Posterior vena cava (tissue), 2 donors: ENCODE measurements at regions not wholly inside any gene's neighbourhood (a gene's known extent, or its start where the extent isn't known, plus 50 kb on each side); places are given as distances from the start of the nearest gene placed in this dataset.
"Not testable (repeated sequence)": the region's sequence is repeated elsewhere in the genome, so short reads cannot be mapped to it uniquely, and the experiment has no call there.

Source experiments
- DNase-seq: peaks from one replicate; pipeline ENCODE4 v3.0.0-alpha.2; 2020; ENCODE audit warnings: low spot score
- intact Hi-C, 2 donors: fragments of 100-400 bp; cut with DNase I; formaldehyde crosslinking; loops; one replicate each; pipeline versions ENCODE4 v1.14.1 to v1.14.2; 2022 to 2023
- donor health status: DM: yes; HTN: yes; CAD: no.
- donor health status: DM: yes; HTN: yes; CAD: no.

DNA sequence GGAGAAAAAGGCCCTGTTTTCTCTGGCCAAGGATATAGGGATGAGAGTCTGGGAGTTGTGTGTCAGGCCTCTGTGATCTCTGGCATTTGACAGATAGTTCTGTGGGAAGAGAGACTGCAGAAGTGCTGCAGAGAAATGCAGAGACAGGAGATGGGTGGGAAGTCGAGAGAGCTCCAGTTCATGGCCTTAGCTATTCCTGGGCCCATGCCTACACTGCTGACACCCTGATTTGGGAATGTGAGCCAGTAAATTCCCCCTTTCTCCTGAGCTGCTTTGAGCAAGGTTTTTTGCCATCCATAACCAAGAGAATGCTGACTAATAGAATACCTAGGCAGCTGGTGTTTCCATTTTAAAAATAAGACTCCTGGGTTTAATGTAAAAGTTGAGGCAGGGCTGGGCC is 59.3 kb downstream of the EBLN2 start:
- no peak for DNase-seq
- intact Hi-C loops = no loop called here

- no peak for DNase-seq
- intact Hi-C loops = no loop called here
Observed at GRCh38 chr3:73121669-73122331, 60.3 kb downstream of the EBLN2 start.

- intact Hi-C loops = no loop called here
- no peak for DNase-seq
Observed at GRCh38 chr3:73134034-73134433, 72.6 kb downstream of the EBLN2 start.

DNA sequence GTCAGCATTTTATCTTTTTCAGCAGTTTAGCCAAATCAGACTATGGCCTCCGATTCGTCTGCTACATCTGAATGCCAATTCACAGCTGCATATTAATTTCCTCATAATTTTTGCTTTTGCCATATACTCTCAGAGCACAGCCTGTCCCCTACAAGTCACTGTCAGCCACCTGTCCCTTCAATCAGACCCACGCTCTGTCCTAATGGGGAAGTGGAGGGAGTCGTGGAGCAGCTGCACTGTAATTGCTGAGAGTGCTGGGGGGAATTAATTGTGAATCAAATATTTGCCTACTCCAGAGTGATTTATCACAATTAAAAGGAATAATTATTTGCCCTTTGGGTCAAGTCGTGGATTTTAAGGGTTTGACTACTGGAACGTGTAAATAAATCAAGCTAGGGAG is 75.5 kb downstream of the EBLN2 start:
- intact Hi-C loops = no loop called here
- no peak for DNase-seq

DNA sequence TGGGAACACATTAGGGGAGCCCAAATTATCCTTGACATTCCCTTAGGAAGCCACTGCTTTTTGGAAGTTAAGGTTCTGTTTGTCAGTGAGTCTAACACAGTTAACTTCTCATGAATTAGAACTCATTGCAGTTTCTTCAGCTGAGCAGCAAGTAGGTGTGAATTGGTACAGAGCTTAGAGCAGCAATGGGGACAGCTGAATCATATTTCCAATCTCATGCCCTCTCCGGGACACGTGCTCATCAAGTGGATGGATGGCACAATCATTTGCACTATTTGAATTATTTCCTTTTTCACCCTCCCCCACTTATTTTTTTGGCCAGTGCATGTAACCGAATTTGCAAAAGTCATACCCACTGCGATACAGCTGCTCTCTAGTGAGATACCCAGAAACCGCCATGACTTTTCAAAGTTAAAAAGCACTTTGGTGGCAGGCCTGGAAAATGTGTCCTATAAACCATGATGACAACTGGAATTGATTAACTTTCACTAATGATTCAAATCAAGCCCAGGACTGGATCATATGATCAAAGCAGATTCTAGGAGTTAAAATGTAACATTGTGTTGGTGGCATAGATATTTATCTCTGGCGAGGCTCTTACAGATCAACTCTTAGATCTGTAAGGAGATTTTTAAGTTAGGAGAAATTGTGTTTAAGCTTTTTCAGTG is 76.4 kb downstream of the EBLN2 start:
- no peak for DNase-seq
- intact Hi-C loops = no loop called here

- DNase-seq = no peak
- intact Hi-C loops = no loop called here
Observed at GRCh38 chr3:73140772-73141442, 79.4 kb downstream of the EBLN2 start.

DNA sequence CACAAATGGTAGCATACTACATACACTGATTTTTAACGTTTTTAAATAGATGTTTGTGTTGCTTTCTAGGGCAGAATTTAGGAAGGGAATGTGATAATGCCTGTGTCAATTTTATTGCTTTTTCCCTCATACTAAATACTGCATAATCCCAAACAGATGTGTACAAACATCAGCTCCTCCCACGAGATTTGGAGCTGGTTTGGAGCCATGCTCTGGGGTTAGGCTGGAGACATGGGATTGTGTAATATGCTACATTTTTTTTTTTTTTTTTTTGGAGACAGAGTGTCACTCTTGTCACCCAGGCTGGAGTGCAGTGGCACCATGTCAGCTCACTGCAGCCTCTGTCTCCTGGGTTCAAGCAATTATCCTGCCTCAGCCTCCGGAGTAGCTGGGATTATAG is 80.1 kb downstream of the EBLN2 start:
- intact Hi-C loops = no loop called here
- DNase-seq = no peak

GRCh38 chr3:73143401-73143800 is 81.9 kb downstream of the EBLN2 start:
- DNase-seq = no peak
- intact Hi-C loops = no loop called here

DNA sequence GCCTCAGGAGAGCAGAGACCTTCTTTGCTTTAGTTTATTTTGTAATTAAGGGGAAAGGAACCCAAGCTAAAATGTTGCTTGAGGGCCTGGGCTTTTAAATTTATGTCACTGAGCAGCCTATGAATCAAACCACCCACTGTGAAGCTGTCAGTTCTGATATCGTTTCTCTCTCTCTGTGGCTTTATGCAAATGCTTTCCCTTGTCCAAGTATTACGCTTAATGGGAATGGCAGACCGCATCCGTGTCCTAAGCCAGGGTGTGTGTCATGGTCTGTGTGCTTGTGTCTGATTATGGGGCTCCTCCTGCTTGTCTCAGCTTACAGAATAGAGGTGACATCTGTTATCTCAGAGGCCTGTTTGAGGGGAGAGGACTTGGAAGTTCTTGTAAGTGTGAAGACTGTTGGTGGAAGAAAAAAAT is 82.4 kb downstream of the EBLN2 start:
- intact Hi-C loops = no loop called here
- no peak for DNase-seq

- no peak for DNase-seq
- intact Hi-C loops = no loop called here
Observed at GRCh38 chr3:73144276-73144675, 82.8 kb downstream of the EBLN2 start.

GRCh38 chr3:73144828-73145227 is 83.4 kb downstream of the EBLN2 start:
- intact Hi-C loops = no loop called here

DNA sequence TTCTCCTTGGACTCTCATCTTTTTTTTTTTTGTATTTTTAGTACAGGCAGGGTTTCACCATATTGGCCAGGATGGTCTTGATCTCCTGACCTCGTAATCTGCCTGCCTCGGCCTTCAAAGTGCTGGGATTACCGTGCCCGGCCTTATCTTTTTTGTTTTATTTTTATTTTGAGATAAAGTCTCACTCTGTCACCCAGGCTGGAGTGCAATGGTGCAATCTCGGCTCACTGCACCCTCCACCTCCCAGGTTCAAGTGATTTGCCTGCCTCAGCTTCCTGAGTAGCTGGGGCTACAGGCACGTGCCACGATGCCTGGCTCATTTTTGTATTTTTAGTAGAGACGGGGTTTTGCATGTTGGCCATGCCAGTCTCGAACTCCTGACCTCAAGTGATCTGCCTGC is 86.0 kb downstream of the EBLN2 start:
- intact Hi-C loops, DNase-seq: not testable (repeated sequence)

More at GRCh38 chr3:73144828-73145227, 83.4 kb downstream of the EBLN2 start:
- no peak for DNase-seq

GRCh38 chr3:73148206-73148605 is 86.7 kb downstream of the EBLN2 start:
- intact Hi-C loops = no loop called here
- no peak for DNase-seq

DNA sequence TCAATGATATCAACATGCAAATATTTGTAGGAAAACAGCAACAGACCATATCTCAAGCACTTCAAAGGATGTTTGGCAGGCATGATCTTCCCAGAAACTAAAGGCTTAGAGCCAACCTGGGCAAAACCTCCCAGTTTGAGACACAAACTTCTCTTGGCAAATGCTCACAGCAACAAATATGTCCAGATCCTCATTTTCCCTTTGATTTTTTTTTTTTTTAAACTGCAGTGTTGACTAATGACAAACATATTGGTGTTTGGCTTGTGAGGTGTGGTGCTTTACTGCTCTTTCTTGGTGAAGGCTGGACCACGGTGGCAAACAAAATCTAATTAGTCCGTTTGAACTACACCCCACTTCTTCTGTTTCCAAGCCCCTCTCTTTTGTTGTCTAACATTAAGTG is 87.2 kb downstream of the EBLN2 start:
- intact Hi-C loops = no loop called here
- DNase-seq = no peak

- intact Hi-C loops = no loop called here
- DNase-seq = no peak
Observed at GRCh38 chr3:73150369-73151130, 89.1 kb downstream of the EBLN2 start.

GRCh38 chr3:73152571-73152970 is 91.1 kb downstream of the EBLN2 start:
- DNase-seq, intact Hi-C loops: not testable (repeated sequence)

GRCh38 chr3:73153057-73153456 is 91.6 kb downstream of the EBLN2 start:
- DNase-seq, intact Hi-C loops: not testable (repeated sequence)

DNA sequence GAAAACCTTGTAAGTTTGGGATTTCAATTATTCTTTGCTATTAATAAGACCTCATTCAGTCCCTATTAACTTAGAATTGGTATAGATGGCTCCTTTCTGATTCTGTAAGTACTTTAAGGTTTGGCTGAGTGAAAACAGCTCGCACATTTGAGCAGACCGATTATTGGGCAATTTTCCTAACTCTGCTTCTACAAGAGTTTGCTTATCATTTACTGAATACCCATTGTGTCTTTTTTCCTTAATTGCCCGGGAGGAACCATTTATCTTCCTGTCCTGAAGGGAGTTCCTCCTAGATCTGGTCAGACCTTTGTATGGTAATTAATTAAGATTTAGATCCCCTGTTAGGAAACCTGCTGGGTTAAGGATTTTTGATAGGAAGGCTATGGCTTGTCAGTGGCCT is 92.8 kb downstream of the EBLN2 start:
- DNase-seq, intact Hi-C loops: not testable (repeated sequence)

- DNase-seq, intact Hi-C loops: not testable (repeated sequence)
Observed at GRCh38 chr3:73155441-73155840, 94.0 kb downstream of the EBLN2 start.

DNA sequence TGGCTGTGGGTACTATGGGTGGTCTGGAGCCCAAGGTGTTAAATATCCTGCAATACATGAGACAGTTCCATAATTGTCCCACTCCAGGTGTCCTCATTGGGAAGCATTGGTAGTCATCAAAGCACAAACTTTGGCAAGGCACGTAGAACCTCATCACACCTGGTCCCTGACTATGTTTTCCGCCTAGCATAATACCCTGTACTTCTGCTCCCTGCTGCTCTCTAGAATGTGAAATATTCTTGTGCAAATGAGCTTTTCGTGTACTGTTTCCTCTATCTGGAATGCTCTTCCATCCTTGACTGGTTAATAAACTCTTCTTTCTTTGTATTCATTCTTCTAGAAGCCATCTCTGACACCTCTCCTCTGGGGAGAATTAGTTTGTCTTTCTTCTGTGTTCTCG is 103.2 kb downstream of the EBLN2 start:
- no peak for DNase-seq
- intact Hi-C loops = no loop called here
